Femur (tissue), 1 donor: ENCODE measurements at regions not wholly inside any gene's neighbourhood (a gene's known extent, or its start where the extent isn't known, plus 50 kb on each side); places are given as distances from the start of the nearest gene placed in this dataset.

Source experiments
- DNase-seq: peaks from one replicate; pipeline ENCODE4 v3.0.0-alpha.2; 2017

- DNase-seq: no peak
Measured at GRCh38 chr12:4223273-4223845, 50.2 kb upstream of the CCND2 start.

- DNase-seq: no peak
Measured at GRCh38 chr12:4221258-4221620, 52.3 kb upstream of the CCND2 start.

- DNase-seq: no peak
Measured at GRCh38 chr12:4220536-4221257, 52.9 kb upstream of the CCND2 start.

- no peak for DNase-seq
Measured at GRCh38 chr12:4217091-4217490, 56.5 kb upstream of the CCND2 start.

- DNase-seq: no peak
Measured at GRCh38 chr12:4216187-4216927, 57.2 kb upstream of the CCND2 start.

- DNase-seq: peak; percentile 58
Measured at GRCh38 chr12:4215229-4216186, 58.1 kb upstream of the CCND2 start.

GRCh38 chr12:4214877-4215228 lies 58.7 kb upstream of the CCND2 start:
- no peak for DNase-seq

GRCh38 chr12:4213471-4213870 lies 60.1 kb upstream of the CCND2 start:
- no peak for DNase-seq

GRCh38 chr12:4212845-4213244 lies 60.7 kb upstream of the CCND2 start:
- DNase-seq: no peak

- no peak for DNase-seq
Measured at GRCh38 chr12:4211372-4211771, 62.2 kb upstream of the CCND2 start.

- DNase-seq: no peak
Measured at GRCh38 chr12:4210183-4210582, 63.4 kb upstream of the CCND2 start.

GRCh38 chr12:4206470-4206869 lies 67.1 kb upstream of the CCND2 start:
- no peak for DNase-seq

GRCh38 chr12:4203772-4204376 lies 69.7 kb upstream of the CCND2 start:
- DNase-seq: no peak

- DNase-seq: no peak
Measured at GRCh38 chr12:4202918-4203317, 70.6 kb upstream of the CCND2 start.

- no peak for DNase-seq
Measured at GRCh38 chr12:4202487-4202886, 71.1 kb upstream of the CCND2 start.

- DNase-seq: no peak
Measured at GRCh38 chr12:4201333-4202100, 72.0 kb upstream of the CCND2 start.

- no peak for DNase-seq
Measured at GRCh38 chr12:4197922-4198763, 75.4 kb upstream of the CCND2 start.

GRCh38 chr12:4196805-4197420 lies 76.6 kb upstream of the CCND2 start:
- no peak for DNase-seq

- no peak for DNase-seq
Measured at GRCh38 chr12:4194668-4195067, 78.9 kb upstream of the CCND2 start.

- no peak for DNase-seq
Measured at GRCh38 chr12:4193821-4194220, 79.7 kb upstream of the CCND2 start.

GRCh38 chr12:4191642-4192041 lies 81.9 kb upstream of the CCND2 start:
- DNase-seq: no peak
